ENCODE measurements at regions not wholly inside any gene's neighbourhood (a gene's known extent, or its start where the extent isn't known, plus 50 kb on each side); places are given as distances from the start of the nearest gene placed in this dataset.

DNA sequence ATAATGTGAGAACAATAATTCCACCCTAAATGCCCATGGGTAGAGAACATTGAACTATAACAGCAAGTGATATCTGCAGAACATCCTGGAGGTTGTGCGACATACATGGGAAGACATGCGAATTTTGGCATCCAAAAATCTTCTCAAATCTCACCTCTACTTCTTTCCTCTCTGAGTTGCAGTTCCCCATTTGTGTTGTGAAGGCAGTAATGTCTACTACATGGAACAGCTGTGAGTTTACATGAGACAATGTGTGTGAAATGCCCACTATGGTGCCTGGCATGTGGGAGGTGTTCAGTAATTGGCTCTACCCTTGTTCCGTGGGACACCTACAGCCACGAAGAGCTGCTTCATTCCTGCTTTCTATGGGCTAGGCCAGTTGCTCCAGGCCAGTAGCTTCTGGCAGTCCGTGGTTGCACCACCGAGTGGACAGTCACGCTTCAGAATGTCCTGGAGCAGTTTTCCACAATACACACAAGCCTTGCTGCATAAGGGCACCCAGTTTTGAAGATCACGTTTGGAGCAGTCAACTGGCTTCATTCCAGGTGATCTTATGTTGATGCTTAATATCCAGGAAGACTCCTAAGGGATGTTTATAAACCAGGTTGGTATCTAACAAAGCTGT lies 297.7 kb downstream of the DEPDC1B start:
- no peak for TF ChIP-seq EZH2phosphoT487 (IDR thresholded peaks at IDR 0.05; ENCODE audit: insufficient read depth, low read depth)
- no peak for TF ChIP-seq EZH2 (IDR thresholded peaks at IDR 0.05; ENCODE audit: insufficient read depth, poor library complexity, severe bottlenecking)

Data from GM23248 (cell line).